Ureter (tissue), 1 donor: ENCODE measurements at regions not wholly inside any gene's neighbourhood (a gene's known extent, or its start where the extent isn't known, plus 50 kb on each side); places are given as distances from the start of the nearest gene placed in this dataset.

Source experiments
- DNase-seq: peaks from one replicate; pipeline ENCODE4 v3.0.0-alpha.2; 2020; ENCODE audit warnings: low spot score
- donor health status: DM: yes; HTN: yes; CAD: no.

DNA sequence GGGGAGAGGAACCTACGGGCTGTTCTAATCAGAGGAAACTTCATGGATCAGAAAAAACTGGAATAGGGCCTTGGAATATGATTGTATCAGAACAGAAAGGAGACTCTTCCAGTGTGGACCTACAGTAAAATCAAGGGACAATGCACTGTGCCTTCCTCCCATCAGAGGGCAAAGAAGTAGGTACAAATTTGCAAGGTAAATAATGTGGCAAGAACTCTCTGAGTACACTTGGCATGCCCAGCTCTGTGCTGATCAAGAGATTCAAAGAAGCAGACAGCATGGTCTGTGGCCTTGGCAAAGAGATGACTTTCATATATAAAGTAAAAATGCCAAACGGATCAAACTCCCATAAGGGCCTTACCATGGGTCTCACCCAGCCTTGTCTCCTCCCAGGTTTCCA lies 242.6 kb upstream of the OSR1 start:
- no peak for DNase-seq

GRCh38 chr2:19600506-19600905 lies 242.1 kb upstream of the OSR1 start:
- no peak for DNase-seq

- no peak for DNase-seq
Measured at GRCh38 chr2:19598971-19599370, 240.5 kb upstream of the OSR1 start.

DNA sequence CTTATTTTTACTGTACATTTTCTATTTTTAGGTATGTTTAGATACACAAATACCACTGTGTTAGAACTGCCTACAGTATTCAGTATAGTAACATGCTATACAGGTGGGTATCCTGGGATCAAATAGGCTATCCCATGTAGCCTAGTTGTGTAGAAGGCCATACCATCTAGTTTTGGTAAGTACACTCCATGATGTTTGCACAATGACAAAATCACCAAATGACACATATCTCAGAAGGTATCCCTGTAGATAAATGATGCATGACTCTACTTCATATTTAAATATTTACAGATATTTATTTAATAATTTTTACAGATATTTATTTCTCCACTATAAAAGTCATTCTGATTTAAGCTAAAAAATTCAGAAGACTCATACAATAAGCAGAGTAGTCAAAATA lies 233.8 kb upstream of the OSR1 start:
- no peak for DNase-seq

DNA sequence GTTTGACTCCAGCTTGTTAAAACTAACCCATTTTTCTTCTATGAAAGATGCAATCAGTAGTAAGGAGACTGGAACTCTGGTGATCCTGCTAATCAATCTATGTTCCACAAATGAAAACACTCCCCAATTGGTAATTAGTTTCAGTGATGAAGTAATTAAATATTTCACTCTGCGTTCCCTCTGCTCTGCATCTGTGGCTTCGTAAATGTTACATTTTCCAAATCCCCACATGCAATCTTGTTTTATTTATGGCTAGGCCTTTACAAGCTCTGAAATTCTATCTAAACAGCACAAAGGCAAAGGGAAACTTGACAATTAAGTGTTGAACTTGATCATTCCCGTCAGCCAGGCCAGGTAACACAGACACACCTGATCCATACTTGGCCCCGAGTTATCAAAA lies 231.4 kb upstream of the OSR1 start:
- DNase-seq: no peak

GRCh38 chr2:19580830-19581229 lies 222.4 kb upstream of the OSR1 start:
- no peak for DNase-seq

DNA sequence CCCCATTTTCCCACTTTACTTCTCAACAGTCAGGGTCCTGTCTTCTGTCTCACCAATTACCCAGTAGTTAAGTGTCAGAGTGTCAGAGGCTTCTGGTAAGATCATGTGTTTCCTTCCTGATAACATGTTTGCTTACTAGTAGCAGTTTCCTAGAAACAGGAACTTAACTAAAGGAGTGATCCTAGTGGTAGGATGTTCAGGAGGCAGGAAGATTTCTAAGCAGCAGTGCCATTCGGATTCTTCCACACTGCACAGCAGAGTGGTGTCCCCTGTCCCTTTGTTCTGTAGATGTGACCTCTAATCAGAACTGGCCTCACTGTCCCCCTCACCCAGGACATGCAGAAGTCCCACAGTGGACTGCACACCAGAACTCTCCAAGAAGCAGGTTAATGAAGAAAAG lies 221.8 kb upstream of the OSR1 start:
- no peak for DNase-seq

DNA sequence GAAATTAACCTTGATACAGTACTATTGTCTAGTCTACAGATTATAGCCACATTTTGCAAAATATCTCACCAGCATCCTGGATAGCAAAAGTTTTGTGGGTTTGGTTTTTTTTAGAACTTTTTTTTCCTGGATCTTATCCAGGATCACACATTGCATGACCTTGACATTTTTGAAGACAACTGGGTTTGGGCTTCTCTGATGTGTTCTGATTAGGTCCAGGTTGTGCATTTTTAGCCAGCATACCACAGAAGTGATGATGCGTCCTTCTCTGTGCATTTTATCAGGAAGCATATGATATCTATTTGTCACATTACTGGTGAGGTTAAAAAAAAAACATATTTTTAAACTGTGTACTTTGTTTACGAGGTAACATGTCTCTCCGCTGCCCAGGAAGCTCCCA lies 221.0 kb upstream of the OSR1 start:
- no peak for DNase-seq

DNA sequence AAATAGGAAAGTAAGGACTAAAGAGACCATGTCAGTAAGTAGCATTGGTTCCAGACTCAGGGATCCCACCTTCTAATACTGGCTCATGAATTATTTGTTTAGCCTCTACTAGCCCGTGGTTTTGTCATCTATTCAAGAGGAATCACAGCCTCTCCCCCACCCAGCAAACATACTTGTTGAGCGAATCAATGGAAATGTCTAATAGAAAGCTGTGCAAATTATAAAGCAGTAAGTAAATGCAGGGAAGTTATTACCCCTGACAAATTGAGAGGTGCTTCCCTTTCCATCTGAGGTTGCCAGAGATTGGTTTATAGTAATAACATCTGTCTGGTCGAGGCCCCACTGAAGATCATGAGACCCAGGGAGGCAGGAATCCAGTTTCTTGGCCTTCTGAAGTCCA lies 219.3 kb upstream of the OSR1 start:
- DNase-seq: no peak

DNA sequence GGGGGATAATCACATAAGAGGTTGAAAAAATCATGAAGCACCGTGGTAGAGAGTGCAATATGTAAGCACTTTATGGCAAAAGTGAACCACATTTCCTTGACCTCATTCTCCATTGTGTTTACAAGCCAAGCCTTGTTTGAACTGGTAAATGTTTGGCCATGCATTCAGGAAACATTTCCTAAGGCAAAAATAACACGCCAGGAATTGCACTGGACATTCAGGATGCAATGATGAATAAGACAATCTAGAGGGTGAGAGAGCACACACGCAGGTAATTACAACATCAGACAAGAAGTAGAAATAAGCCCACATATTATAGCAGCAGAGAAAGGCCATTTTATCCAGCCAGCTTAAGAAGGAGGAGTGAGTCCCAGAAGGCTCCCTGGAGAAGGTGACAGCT lies 218.0 kb upstream of the OSR1 start:
- no peak for DNase-seq

DNA sequence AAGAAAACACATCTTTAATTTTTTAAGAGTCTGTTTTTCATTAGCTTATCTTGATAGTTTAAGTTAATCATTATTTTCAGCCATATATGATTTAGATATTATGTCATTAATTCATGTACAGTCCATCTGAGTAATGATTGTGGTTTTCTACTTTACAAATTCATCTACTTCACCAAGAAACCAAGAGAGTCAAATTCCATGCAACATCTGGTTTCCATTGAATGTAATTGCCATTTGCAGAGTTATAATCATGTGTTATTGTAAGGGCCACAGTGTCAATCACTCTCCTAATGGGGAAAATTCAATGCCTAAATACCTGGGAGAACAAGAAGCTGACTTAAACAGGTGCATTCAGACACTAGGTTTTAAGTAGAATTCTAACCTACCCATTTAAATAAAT lies 217.2 kb upstream of the OSR1 start:
- no peak for DNase-seq

DNA sequence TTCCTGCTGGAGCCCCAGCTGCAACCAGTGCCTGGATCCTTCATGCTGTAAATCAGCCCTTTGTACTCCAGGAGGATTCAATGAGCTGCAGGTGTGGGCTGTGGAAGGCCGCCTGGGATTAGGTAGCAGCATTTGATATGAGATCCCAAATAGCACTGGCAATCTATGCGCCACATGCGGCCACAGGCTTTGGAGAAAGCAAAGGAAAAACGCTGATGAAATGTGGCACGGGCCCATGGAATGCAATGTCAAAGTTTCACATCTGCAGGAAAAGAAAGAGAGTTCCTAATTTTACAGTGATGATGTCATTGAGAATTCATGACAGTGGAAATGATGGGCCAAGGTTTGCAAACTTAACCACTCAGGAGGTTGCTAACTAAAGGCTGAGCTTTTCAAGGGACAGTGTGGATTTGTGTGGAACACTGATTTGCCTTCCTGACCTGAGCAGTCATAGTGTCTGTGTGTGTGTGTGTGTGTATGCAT lies 216.4 kb upstream of the OSR1 start:
- peak; percentile 49 for DNase-seq

DNA sequence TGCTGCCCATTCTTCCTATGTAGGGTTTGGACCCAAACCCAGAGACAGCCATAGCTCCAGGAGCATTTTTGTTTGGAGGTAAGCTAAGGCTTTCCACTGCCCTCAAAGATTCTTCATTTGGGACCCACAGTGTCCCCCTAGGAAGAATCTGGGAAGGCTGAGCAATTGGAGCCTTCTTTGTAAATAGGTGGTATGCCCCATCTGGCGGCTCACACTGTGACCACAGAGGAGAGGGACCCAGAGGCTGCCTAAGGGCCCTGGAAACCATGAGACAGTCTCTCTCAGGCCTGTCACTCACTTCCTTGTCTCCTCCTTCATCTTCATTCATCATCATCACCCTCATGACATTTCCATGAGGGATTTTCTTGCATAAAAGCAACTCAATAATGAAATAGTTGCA lies 215.4 kb upstream of the OSR1 start:
- DNase-seq: no peak

- DNase-seq: no peak
Measured at GRCh38 chr2:19571773-19572172, 213.3 kb upstream of the OSR1 start.

GRCh38 chr2:19569300-19569791 lies 210.9 kb upstream of the OSR1 start:
- DNase-seq: no peak

DNA sequence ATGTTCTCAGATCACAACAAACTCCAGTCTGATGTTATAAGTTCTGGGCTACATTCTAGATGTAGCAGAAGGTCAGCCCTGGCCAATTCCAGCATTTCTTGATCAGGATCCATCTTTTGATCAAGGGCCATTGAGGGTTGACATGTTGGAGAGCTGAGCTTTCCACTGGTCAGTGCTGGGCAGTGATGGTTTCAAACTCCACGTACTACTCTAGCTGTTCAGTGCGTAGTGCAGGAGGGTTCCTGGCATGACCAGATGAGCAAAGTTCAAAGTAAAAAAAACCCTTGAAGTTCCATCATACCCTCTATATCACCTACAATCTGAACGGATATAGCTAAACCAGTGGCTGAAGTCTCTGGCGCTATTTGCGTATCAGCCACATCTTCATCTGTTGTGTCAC lies 210.4 kb upstream of the OSR1 start:
- DNase-seq: no peak

GRCh38 chr2:19560785-19561184 lies 202.4 kb upstream of the OSR1 start:
- no peak for DNase-seq

GRCh38 chr2:19559596-19560240 lies 201.3 kb upstream of the OSR1 start:
- DNase-seq: no peak

DNA sequence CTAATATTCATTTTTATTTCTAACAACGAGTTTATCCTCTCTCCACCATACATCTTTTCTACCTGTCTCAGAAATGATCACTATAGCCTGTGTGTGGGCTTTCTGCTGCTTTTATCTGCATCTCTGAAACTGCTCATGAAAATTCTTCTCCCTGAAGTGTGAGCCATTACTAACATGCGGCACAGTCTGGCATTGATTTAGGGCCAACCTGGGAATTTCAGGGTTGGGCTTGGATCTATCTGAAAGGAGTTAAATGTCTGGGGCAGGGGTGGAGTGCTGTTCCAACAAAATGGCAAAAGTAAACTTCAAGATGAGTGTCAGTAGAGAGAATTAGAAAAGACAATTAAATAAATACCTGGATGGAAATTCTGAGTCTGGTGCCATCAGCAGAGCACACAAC lies 198.2 kb upstream of the OSR1 start:
- no peak for DNase-seq

DNA sequence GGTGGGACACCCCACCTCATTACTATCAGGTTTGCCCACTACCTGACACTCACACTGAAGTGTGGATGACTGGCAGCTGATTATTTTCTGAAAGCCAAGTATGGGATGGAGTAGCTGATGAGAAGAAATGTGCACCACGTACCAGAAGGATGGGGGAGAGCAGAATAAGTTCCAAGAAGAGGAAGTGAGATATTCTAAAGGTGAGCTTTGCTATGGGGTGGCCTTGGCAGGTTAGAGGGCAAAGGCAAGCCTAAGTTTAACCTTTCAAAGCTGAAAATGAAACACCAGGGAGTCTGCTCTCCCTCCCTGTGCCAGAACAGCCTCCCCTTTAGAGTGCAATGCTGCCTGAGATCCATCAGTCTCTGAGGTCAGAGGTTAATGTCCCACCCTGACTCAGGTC lies 196.1 kb upstream of the OSR1 start:
- no peak for DNase-seq

DNA sequence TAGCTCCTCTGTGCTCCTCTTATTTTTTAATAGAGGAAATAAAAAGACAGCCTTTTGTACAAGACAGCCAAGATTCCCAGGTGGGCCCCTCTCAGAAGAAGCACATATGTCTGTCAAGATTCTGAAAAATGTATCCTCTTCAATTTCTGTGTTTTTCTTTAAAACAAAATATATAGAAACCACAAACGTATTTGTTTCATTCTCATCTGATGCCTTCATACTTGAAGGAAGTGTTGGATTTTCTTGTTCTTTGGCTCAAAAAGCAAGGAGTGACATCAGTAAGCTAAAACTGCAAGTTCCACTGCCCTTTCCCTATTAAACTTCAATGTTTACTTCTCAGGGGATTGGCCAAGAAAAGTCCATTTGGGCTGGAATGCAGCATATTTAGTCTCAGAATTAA lies 193.8 kb upstream of the OSR1 start:
- DNase-seq: no peak

DNA sequence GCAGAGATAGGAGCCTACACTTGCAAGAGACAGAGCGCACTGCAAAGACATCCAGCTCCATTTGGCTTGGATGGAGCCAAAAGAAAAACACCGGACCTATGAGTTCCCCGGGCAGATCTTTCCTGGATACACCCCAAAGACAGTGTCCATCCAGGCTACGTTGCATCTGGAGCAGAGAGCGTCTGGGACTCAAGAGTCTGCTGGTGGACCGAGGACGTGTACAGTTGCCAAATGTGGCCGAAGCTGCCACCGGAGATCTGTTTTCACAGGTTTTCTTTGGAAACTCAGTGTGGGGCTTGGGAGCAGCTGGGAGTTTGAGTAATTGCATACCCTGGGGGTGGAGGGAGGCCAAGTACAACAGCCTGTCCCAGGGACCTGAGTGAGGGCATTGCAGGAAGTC lies 192.3 kb upstream of the OSR1 start:
- no peak for DNase-seq

DNA sequence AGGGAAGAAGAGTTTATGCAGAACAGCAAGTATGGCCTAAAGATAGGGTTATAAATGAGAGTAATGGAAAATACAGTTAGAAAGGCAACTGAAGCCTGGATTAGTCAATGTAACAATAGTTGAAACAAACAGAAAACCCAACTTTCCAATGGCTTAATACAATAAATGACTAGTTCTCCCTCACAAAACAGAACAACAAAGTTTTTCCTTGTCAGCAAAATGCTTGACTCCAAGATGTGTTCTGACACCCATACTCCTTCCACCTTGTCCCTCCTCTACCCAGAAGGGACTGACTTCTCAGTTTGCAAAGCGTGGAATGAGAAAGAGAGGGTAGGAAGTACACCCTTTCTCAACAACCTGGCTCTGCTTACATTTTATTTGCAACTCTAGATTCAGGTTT lies 191.4 kb upstream of the OSR1 start:
- DNase-seq: no peak

DNA sequence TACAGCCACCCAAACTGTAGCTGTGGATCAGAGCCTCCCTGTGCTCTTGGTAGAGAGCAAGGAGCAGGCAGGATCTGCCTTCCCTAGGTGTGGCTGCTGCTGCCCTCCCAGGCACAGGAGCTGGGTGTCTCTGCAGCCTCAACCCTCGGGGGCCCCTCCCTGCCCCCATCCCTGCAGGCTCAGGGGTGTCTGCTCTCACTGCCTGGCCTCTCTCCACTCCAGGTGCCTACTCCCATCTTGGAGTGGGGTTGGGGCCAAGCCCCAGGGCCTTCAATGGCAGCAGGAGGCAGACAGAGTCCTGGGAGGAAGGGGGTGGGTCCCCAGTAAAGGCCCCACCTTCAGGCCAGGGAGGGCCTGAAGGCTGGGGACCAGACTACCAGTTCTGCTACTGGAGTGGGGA lies 189.7 kb upstream of the OSR1 start:
- DNase-seq: no peak
